Uterus (tissue), 3 donors: ENCODE measurements at regions not wholly inside any gene's neighbourhood (a gene's known extent, or its start where the extent isn't known, plus 50 kb on each side); places are given as distances from the start of the nearest gene placed in this dataset.
"Not testable (repeated sequence)": the region's sequence is repeated elsewhere in the genome, so short reads cannot be mapped to it uniquely, and the experiment has no call there.

Experiments used
- DNase-seq, 2 donors: peaks; one replicate each; pipeline ENCODE4 v3.0.0-alpha.2; 2019 to 2020
- H3K27ac ChIP-seq, 2 donors: fragments of 200-600 bp; sonication (generic); 1 replicate in 1 of 2; 2 replicates in 1 of 2; pipeline ENCODE4 v1.5.1; 2016 to 2018
- H3K27me3 ChIP-seq, 2 donors: fragments of 200-600 bp; sonication (generic); one replicate each; pipeline ENCODE4 v1.5.1; 2018 to 2019; ENCODE audit warnings: control low read depth in 1 of 2
- H3K36me3 ChIP-seq, 2 donors: fragments of 200-600 bp; sonication (generic); one replicate each; pipeline ENCODE4 v1.5.1; 2019; ENCODE audit warnings: control low read depth in 1 of 2
- H3K4me1 ChIP-seq, 2 donors: fragments of 200-600 bp; sonication (generic); one replicate each; pipeline ENCODE4 v1.5.1; 2018 to 2019; ENCODE audit warnings: control low read depth in 1 of 2
- H3K4me3 ChIP-seq, 2 donors: fragments of 200-600 bp; sonication (generic); 1 replicate in 1 of 2; 2 replicates in 1 of 2; pipeline ENCODE4 v1.5.1; 2018 to 2019; ENCODE audit warnings: mild to moderate bottlenecking in 1 of 2
- H3K9me3 ChIP-seq, 2 donors: fragments of 200-600 bp; sonication (generic); one replicate each; pipeline ENCODE4 v1.5.1; 2019; ENCODE audit warnings: control low read depth in 1 of 2
- POLR2A ChIP-seq, 2 donors: fragments of 450-650 bp; IDR thresholded peaks; one replicate each; pipeline ENCODE4 v1.6.1; 2016; ENCODE audit warnings: antibody characterized with exemption in 2 of 2, mild to moderate bottlenecking in 1 of 2, moderate library complexity in 1 of 2
- intact Hi-C: fragments of 100-400 bp; cut with DNase I; formaldehyde crosslinking; loops from one replicate; pipeline ENCODE4 v1.15.1; 2023; ENCODE audit warnings: low total_unique reads
- TF ChIP-seq, protein P1 (sequence below), 4 experiments: fragments of 200-600 bp in 2 of 4; fragments of 450-650 bp in 2 of 4; sonication (generic) in 2 of 4; IDR thresholded peaks; one replicate each; pipeline ENCODE4 v1.5.1; 2016 to 2019; ENCODE audit warnings: antibody characterized with exemption in 4 of 4, mild to moderate bottlenecking in 2 of 4, moderate library complexity in 1 of 4
- donor health status: DM: yes; HTN: yes; CAD: no.

DNA sequence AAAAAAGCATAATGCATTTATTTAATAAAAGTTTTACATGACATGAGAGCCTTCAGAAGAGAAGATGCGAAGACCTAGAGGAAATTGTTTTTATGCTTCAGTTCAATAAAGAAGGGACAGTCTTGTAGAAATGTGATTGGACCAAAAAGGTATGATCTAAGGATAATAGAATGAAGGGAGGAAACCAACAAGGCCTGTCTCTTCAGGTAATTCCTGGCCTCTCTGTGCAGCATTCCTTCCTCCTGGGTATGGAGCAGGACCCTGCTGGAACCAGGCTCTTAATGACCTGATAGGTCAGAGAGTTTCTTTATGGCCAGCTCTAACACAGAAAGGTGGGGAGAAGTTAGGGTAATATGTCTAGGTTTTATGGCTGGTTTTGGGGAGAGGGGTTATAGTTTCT is 162.8 kb upstream of the HEY2 start:
- Histone ChIP-seq H3K9me3 (no peaks in the 10 kb centered on the region), H3K4me3 (no peak overlapping the region), H3K36me3 (no peaks in the 10 kb centered on the region), H3K4me1 (no peaks in the 10 kb centered on the region), H3K27me3 (no peaks in the 10 kb centered on the region), H3K27ac (no peak overlapping the region)
- TF ChIP-seq POLR2A (IDR thresholded peaks at IDR 0.05): no peak
- no peak for DNase-seq
- intact Hi-C loops: no loop called here

DNA sequence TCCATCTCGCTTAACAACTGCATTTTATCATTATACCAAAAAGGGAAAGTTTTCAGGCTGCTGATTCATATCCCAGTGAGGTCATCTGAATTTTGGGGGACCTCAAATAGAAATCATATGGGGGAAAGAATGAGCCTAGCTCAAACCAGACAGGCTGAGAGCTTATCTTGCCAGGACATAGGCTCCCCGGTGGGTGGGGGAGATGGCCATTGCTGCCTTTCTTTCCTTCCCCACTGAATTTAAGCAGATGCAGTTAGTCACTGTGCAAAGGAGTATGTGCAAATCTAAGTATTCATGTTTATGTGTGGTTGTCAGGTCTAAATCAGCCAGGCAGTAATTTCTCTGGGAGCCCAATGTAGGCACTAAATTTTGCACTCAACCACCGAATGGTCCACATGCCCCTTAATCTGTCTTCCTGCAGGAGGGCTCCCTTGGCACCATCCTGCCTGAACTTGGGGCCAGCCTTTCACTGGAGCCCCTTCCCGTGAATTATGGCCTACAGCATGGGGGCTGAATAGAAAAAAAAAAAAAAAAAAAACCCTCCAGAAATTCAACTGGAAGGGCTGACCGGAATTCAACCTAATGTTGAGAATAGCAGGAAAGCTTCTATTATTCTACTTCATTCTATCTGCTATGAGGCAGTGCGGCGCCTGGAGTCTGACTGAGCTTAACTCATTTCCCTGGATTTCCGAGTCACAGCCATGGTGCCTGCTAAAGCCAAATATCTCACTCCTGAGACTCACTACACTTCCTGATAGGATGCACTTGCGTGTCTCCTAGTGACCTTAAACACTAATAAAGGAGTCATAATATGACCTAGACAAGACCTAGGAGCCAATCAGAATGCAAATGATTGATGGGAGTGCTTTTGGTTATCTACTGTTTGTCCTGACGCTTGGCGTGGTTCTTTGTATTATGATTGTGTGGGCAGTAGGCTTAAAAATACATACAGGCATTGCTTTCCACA is 161.5 kb upstream of the HEY2 start:
- no peaks in the 10 kb centered on the region for H3K27me3 ChIP-seq
- H3K9me3 ChIP-seq: no peaks in the 10 kb centered on the region
- intact Hi-C loops: no loop called here
- H3K4me1 ChIP-seq: no peaks in the 10 kb centered on the region
- DNase-seq: no peak
- no peak overlapping the region for H3K27ac ChIP-seq
- no peak overlapping the region for H3K4me3 ChIP-seq
- no peaks in the 10 kb centered on the region for H3K36me3 ChIP-seq
- TF ChIP-seq POLR2A (IDR thresholded peaks at IDR 0.05): no peak
- TF ChIP-seq, protein P1, sequence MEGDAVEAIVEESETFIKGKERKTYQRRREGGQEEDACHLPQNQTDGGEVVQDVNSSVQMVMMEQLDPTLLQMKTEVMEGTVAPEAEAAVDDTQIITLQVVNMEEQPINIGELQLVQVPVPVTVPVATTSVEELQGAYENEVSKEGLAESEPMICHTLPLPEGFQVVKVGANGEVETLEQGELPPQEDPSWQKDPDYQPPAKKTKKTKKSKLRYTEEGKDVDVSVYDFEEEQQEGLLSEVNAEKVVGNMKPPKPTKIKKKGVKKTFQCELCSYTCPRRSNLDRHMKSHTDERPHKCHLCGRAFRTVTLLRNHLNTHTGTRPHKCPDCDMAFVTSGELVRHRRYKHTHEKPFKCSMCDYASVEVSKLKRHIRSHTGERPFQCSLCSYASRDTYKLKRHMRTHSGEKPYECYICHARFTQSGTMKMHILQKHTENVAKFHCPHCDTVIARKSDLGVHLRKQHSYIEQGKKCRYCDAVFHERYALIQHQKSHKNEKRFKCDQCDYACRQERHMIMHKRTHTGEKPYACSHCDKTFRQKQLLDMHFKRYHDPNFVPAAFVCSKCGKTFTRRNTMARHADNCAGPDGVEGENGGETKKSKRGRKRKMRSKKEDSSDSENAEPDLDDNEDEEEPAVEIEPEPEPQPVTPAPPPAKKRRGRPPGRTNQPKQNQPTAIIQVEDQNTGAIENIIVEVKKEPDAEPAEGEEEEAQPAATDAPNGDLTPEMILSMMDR (IDR thresholded peaks at IDR 0.05): no peak

DNA sequence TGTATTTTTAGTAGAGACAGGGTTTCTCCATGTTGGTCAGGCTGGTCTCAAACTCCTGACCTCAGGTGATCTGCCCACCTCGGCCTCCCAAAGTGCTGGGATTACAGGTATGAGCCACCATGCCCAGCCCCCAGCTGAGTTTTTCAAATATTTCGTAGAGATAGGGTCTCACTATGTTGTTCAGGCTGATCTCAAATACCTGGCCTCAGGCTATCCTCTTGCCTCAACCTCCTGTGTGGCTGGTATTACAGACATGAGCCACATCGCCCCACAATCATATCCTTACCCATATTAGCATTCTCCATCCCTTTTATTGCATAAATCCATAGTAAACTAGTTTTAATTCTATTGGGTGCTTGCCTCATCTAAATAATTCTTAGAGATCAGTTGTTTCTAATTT is 157.6 kb upstream of the HEY2 start:
- intact Hi-C loops, H3K27me3 ChIP-seq, H3K36me3 ChIP-seq, DNase-seq, H3K27ac ChIP-seq, H3K4me1 ChIP-seq, H3K4me3 ChIP-seq, H3K9me3 ChIP-seq: not testable (repeated sequence)

DNA sequence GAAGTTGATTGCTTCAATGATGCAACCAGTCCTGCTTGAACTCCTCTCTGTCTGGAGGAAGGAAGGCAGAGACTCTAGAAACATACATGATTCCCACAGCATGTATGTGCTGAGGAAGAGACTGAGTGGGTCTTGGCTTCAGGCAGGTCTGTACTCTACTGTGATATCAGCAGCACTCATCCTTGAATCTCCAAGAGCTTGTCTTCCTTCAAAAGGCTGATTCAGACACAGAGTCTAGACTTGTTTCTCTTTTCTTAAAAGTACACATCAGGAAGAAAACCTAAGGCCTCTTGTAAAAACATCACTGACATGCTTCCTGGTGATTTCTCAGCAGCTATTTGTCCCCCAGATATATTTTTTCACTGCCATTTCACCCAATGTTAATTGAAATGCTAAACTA is 155.7 kb upstream of the HEY2 start:
- no peak for DNase-seq
- intact Hi-C loops: no loop called here
- no peaks in the 10 kb centered on the region for H3K27me3 ChIP-seq
- no peaks in the 10 kb centered on the region for H3K4me1 ChIP-seq
- H3K36me3 ChIP-seq: no peaks in the 10 kb centered on the region
- H3K4me3 ChIP-seq: no peak overlapping the region
- TF ChIP-seq POLR2A (IDR thresholded peaks at IDR 0.05): no peak
- TF ChIP-seq, protein P1 (IDR thresholded peaks at IDR 0.05): no peak
- no peak overlapping the region for H3K27ac ChIP-seq
- no peaks in the 10 kb centered on the region for H3K9me3 ChIP-seq

DNA sequence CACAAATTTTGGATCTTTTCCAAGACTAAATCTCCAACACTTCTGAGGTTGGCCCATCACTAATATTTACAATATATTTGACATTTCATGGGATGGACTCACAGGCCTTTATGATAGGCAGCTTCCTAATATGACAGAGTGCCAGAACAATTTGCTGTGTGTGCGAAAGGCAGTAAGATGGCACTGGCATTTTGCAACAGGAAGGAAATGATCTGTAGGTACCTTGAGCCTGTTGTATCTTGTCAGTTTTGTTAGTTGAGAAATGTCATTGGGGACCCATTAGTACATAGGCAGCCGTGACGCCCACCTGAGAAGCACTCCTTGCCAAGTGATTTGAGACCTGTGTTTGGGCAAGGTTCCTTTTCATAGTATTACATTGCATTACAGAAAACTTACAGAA is 153.4 kb upstream of the HEY2 start:
- Histone ChIP-seq H3K4me3 (no peak overlapping the region), H3K4me1 (no peaks in the 10 kb centered on the region), H3K36me3 (no peaks in the 10 kb centered on the region), H3K9me3 (no peaks in the 10 kb centered on the region), H3K27me3 (no peaks in the 10 kb centered on the region), H3K27ac (no peak overlapping the region)
- intact Hi-C loops: no loop called here
- no peak for TF ChIP-seq POLR2A (IDR thresholded peaks at IDR 0.05)
- TF ChIP-seq, protein P1 (IDR thresholded peaks at IDR 0.05): no peak
- no peak for DNase-seq

DNA sequence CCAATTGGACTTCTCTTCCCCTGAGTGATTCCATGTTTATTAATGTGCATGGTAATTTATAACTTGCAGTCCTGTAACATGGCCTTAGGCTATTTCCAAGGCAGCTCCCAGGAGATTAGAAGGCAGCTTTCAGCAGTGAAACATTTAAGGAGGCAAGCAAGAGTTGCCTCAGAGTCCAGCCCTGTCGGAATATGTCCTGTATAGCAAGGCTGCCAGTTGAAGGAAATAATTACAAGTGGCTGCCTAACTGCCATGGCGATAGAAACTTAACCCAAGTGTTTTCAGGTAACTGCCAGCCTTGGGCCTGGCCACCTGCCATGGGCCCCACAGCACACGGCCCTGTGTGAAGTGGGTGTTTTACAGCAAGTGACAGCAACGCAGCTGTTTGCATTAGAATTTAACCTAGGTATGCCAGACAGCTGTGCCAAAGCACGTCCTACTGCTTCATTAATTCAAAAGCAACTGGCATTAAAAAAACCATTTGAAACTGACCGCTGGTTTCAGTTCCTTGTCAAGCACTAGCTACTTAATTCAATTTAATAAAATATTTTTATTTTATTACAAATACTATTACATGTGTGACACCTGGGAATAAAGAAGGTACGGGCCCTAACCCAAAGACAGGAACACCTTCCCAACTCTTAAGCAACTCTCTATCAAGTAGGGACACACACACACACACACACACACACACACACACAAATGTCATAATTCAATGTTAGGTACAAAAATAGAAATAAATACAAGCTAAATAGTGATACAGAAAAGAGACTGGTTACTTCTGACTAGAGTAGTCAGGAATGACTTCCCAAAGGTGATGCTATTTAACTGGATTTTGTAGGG is 151.8 kb upstream of the HEY2 start:
- no peak for DNase-seq
- Histone ChIP-seq H3K27ac (no peak overlapping the region), H3K4me3 (no peak overlapping the region), H3K4me1 (no peaks in the 10 kb centered on the region), H3K9me3 (no peaks in the 10 kb centered on the region), H3K36me3 (no peaks in the 10 kb centered on the region), H3K27me3 (no peaks in the 10 kb centered on the region)
- intact Hi-C loops: no loop called here
- no peak for TF ChIP-seq POLR2A (IDR thresholded peaks at IDR 0.05)
- TF ChIP-seq, protein P1 (IDR thresholded peaks at IDR 0.05): no peak
